SHP77 treated with DMSO at 0.1 percent for 48 hours (cell line): ENCODE measurements at regions not wholly inside any gene's neighbourhood (a gene's known extent, or its start where the extent isn't known, plus 50 kb on each side); places are given as distances from the start of the nearest gene placed in this dataset.
"Not testable (repeated sequence)": the region's sequence is repeated elsewhere in the genome, so short reads cannot be mapped to it uniquely, and the experiment has no call there.

Source experiments
- DNase-seq: peaks from one replicate; lab custom pipeline; 2025; lab: John Stamatoyannopoulos, UW

DNA sequence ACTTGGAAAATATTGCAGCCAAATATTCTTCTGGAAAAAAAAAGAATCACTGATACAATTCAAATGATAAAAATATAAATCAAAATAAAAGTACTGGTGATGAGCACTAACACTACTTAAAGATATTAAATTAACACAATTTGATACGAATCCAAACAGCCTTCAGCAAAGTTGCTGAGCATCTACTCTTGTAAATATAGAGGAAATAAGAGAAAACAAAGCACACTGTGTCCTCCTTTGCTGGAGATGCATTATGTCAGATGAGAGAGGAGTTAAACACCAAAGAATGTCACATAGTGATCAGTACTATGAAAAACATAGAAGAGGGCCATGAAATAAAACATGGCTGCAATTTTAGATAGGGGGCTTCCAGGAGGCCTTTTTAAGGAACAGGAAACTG, 177.4 kb upstream of the RNPC3 start:
- no peak for DNase-seq

DNA sequence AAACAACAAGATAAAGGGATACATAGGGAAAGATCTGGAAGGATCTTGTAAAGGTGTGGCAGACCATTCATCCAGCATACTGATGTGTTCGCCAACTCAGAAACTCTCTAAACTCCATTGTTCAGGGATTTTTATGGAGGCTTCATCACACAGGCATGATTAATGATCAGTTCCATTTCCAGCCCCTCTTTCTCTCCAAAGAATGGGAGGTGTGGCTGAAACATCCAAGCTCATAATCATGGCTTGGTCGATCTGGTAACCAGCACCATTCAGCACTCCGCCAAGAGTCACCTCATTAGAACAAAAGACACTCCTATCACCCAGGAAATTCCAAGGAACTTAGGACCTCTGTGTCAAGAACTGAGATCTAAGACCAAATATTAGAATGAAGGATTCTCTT, 180.6 kb upstream of the RNPC3 start:
- DNase-seq: no peak

DNA sequence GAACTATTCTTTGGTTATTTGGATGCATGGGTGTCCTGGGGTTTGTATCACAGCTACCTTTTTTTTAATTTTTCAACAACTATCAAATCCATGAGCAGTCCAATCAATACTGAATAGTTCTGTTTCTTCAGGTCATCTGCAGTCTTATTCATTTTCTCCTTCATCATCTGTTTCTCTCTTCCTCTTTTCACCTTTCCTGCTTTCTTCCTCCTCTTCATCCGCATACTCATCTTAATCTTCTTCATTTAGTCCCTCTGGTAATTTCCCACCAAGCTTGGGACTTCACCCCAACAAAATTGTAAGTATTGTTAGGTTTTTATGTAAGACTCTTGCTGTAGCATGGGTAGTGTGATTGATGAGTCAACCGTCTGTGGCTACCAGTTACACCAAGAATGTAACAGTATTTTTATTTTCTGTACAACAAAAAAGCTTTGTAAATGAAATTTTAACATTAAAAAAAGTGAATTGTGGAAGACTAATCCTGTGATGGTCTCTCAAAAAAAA, 184.1 kb upstream of the RNPC3 start:
- no peak for DNase-seq

DNA sequence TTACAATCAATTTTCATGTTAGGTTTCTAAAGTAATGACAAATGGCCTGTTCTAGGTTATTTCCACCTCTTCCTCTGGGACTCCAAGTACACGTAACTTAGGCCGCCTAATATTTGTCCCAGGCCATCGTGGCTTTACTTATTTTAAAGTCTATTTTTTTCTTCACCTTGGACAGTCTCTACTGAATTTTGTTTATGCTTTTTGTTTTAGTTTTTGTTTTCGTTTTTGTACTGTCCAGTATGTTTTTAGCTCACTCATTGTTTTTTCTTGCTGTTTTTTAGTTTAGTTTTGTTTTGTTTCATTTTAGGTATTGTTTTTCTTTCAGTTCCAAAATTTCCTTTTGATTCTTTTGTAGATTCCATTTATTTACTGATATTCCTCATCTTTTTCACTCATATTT, 187.7 kb upstream of the RNPC3 start:
- DNase-seq: no peak

DNA sequence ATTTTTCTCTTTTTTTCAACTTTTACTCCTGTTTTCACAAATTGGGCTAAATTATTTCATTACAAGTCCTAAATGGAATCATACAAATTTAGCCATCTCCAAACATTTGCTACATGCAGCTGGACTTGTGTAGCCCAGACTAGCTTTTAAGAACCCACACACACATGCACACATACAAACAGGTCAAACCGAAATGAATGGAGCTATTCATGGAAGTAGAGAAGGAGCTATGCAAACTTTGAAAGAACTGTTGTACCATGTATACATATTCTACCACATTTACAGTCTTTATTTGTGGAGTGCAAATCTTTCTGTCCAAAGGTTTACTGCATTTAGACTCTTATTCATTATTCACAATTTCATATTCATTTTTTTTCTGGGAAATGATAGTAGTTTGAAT, 189.1 kb upstream of the RNPC3 start:
- no peak for DNase-seq

DNA sequence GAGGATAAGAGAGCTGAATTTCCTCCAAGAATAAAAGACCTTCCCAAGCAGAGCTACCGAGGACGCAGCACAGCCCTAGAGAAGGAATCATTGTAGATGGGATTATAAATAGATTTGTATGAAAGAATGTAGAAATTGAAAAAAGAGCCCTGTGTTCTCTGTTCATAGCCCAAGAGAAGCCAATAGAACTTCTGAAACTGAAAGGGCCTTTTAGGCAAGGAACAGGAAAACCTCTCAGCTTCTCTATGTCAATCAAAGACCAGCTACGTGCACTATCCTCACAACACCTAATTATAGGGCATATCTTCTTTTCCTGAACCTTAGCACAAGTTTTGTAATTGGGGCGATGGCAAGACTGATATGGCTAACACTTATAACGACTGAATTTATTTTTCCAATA, 192.4 kb upstream of the RNPC3 start:
- DNase-seq: no peak

DNA sequence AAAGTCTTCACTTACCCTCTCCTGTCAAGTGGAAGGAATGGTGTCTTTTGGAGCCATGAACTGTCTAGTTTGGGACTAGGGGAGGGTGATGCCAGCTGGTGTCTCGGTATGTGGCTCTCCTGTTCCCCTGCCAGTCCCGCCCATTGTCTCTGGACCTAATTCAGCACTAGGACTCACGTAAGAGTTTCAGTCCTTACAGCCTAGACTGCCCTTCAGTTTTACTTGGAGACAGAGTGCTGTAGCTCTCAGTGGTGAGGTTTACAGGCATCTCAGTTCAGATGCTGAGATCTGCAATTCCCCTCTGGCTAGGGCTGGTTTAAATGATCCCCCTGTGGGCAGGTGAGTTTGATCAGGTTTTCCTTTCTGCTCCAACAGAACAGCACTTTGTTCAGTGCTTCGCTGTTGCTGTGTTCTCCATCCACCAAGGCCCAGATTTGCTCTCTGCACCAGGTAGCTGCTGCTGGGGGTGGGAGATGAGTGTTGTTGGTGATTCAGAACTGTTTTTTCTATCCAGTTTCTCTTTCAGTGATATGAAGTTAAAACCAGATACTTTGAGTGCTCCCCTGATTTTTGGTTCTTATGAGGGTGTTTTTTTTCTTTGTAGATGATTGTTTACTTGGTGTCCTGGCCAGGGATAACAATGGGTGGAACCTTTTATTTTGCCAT, 198.3 kb upstream of the RNPC3 start:
- DNase-seq: no peak

DNA sequence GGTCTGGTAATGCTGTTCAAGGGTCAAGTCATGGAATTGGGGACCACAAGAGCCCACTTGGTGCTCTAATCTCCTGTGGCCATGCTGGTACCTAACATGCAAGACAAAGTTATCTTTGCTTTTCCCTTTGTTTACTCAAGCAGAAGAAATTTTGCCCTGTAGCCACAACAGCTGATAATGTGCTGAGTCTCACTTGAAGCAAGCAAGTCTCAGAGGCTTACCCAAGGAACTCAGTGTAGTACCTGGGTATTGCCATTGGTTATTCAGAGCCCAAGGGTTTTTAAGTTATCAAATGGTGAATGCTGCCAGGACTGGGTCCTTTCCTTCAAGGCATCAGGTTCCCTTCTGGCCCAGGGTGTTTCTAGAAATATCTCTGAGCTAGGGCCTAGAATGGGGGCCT, 198.9 kb upstream of the RNPC3 start:
- DNase-seq: no peak

DNA sequence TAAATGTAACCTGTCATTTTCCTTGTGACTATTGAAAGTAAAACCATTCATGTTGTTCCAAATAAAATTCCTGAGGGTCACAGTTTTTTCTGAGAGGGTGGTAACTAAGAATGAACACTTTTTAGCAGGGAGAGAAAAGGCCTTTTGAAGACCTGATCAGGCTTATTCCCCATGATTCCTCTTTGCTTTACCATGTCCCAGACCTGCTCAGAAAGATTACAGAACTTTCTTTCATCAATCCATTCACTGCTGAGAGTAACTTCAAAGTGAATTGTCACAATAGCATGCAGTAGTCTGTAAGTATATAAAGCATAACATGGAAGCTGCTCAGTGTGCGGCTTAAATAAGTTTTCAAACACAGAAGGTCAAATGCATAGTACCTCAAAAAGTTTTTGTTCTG, 201.5 kb upstream of the COL11A1 start:
- DNase-seq: no peak

DNA sequence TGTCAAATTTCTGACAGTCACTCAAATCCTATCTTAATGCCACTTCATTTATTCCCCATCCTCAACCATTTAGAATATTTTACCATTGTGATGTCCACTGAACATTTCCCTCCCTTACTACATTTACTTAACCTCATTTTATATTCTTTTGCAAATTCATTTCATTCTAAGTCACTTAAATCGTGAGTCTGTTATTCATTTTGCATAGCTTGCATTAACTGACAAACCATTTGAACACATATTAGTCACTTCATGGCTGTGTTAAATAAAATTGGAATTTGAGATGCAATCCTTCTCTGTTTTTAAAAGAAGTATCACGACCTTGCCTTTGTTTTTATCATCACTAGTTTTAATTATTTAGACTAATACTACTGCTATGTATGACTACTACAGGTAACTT, 199.4 kb upstream of the COL11A1 start:
- no peak for DNase-seq

DNA sequence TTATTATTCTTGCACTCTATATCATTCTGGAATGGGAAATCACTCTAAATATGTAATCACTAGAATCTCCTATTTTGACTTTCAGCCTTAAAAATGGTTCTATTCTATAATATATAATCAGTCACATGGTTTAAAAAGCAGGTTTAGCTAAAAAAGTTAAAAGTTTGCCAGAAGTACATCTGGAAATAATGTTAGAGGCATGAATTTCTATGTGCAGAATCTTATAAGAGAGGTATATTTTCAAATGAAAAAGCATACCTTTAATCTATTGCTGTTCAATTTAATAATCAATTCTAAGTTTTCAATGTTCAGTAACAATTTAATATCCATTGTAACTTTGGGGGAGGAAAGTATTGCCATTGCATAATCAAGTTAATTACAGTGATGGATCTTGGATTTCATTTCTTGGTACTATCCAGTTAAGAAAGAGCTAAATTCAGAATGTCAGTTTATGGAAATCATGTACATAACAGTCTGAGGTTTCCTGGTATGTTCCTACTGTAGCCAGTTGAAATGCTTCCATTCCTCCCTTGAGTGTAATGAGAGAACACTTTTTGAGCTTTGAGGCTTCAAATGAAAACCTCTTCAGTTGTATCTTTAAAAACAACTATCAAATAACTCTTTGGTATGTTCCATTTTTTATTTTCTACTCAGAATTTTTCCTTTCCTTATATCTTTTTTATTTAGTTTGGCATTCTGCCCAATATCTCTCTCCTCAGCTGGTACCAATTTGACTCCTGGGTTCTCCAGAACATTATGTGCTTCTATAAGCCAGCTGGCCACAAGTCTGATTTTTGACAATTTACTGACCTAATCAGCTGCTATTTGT, 175.7 kb upstream of the COL11A1 start:
- no peak for DNase-seq

DNA sequence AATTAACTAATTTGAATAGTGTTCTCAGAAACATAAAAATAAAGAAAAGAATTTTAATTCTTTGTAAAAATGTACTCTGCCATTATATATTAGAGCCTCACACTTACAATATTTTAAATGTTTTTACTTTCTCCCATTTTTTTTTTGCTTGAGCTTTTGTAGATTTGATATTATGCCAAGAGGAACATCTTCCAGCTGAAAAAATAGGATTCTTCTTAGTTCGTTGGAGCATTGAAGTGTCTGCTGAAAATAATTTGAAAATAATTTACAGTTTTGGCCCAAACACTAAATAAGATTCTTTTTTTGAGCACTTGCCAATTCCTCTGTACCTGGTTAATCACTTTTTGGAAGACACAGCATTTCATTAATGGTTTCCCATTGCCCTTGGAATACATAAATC, 175.0 kb upstream of the COL11A1 start:
- no peak for DNase-seq

DNA sequence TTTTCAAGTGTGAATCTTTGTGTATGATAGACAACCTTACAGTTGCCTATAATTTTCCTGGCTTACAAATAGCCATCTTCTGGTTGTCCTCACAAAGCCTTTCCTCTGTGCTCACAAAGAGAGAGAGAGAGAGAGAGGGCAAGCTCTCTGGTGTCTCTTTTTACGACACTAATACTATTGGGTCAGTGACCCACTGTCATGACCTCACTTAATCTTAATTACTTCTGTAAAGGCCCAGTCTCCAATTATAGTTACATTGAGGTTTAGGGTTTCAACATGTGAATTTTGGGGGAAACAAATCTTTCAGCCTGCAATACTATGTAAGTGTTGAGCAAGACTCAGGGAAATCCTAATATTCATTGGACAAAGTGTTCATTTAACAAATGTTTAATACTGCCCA, 167.4 kb upstream of the COL11A1 start:
- no peak for DNase-seq

DNA sequence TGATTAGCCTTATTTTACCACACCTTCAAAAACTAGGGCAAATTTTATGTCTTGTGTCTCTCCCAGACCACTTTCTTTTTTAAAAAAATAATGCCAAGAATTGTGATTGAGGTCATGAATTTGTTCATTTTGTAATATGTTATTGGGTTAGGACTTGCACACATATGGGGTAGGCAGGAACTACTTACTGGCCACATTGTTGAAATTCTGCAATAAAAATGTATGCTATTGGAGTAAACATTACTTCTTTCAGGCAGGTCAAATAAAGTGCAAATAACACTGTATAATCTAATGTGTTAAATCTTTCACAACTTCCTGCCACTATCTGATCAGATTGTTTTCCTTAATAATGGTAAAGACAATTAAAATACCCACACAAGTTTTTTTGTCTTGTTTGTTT, 166.6 kb upstream of the COL11A1 start:
- no peak for DNase-seq

DNA sequence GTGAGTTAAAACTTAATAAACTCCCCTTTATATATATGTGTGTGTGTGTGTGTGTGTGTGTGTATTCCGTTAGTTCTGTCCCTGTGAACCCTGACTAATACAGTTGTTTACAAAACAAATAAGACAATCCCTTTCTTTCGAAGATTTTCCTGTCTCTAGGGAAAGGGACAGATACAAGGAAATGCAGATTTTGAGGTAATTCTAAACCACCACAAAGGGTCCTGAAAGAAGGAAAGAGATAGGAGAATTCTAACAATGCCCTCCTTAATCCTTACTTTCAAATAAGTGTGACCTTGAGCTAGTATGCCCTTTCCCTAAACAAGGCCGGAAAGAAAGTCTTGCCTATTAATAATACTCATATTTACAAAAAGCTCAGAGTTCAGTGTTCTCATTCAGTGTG, 164.8 kb upstream of the COL11A1 start:
- DNase-seq: no peak

DNA sequence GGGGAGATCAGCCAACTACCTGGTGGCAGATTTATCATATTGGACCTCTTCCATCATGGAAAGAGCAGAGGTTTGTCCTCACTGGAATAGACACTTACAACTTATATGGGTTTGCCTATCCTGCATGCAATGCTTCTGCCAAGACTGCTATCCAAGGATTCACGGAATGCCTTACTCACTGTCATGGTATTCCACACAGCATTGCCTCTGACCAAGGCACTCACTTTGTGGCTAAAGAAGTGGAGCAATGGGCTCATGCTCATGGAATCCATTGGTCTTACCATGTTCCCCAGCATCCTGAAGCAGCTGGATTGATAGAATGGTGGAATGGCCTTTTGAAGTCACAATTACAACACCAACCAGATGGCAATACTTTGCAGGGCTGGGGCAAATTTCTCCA, 163.1 kb upstream of the COL11A1 start:
- DNase-seq: not testable (repeated sequence)

DNA sequence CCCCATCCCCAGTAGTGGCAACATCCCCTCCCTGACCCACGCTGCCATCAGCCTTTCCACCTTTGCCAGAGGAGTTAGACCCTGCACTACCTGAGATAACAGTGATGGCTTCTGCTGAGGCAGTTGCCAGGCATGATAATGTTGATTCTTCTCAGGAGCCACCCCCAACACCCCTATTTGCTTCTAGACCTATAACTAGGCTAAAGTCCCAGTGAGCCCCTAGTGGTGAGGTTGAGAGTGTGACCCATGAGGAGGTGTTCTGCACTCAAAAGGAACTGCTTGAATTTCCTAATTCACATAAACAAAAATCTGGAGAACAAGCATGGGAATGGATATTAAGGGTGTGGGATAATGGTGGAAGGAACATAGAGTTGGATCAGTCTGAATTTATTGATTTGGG, 159.6 kb upstream of the COL11A1 start:
- no peak for DNase-seq

DNA sequence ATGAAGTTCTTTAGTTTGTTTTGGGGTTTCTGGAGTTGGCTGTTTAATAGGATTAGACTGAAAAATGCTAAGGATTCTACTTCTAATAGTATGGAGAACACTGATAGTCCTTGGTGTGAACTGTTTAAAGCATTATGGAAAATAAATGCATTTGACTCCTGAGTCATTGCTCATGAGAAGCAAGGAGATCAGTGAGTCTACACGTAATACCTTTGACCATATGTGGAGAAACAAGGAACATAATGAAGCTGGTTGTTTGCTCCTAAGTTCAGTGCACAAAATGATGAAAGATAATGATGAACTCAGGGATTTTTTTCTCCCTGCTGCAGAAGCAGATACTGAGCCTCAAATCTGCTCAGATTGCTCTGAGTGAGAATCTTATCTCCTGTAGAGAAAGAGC, 158.9 kb upstream of the COL11A1 start:
- no peak for DNase-seq

DNA sequence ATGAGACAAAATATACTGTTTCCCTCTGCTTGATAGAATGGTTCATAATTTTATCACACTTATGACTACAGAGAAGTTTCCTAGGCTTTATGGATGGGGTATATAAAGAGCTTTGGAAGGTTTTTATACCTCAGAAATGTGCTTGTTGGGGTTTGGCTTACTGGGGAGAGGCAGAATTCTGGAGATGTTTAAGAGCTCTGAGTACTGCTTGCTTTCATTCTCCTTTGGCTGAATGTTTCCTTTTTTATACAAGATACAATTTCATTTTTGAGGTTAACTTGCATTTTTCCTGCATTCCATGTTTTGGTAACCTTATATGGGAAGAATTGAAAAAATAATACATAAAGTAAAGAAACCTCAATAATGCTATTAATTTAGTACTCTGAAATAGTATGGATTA, 157.7 kb upstream of the COL11A1 start:
- DNase-seq: no peak

DNA sequence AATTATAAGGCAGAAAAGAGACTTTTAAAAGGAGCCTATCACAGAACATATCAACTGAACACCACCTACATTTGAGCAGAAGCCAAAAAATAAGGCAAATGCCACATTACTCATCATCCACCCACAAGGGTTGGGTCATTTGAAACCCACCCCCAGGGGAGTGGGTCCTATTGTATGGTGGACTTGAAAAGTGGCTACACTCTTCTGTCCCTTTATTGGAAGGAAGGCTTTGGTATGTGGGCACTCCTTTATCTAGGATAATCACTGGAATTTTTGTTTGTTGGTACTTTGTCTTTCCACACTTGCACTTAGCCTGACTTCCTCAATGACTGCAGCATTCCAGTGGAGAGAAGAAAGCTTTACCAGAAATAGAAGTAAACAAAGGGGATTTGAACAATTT, 157.2 kb upstream of the COL11A1 start:
- DNase-seq: no peak

DNA sequence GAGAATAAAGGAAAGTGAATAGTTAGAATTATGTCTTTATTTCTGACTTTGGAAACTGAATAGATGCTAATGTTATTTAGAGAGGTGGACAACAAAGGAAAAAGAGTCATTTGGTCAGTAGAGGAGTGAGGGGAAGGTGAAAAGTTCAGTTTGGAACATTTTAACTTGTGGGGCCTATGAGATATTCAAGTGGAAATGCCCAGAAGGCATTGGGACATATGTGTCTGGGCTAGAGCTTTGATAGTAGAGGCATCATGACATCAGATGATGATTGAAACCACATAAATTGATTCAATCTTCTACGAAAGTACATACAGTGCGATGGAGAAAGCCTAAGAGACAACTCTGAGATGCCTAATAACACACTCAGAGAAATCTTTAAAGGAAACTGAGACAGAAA, 151.7 kb upstream of the COL11A1 start:
- DNase-seq: no peak

DNA sequence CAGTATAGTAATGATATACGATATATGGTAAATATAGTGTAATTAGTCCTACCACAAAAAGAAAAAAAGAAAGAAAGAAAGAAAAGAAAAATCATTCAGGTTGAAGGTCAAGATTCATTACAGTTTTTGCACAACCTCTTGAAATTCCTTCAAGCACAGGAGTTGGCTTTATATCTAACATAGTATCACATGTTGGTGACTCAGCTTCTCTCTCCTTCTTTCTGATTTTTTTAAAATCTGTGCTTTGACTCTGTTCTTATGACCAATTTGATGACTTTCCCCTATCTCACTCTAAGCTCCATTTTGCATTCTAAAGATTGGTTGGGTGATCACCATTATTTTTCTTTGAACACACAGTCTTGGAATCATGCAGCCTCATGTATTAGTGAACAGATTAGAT, 148.2 kb upstream of the COL11A1 start:
- no peak for DNase-seq

DNA sequence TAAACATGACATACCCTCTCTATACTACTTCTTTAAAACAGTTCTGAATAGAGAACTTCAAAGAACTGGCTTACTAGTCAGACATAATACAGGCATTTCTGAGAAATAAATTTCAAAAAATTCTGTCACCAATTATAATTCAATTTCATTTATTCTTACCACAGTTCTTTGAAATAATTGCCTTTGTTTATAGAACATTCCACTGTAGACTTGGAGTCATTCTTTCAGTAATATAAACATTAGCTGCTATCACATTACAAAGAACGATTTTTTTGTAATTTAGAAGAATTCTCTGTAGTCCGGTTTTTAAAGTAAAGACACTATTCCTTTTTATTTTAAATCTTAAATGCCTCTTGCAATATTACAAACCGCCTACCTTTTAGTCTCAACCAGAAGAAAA, 146.4 kb upstream of the COL11A1 start:
- DNase-seq: no peak

DNA sequence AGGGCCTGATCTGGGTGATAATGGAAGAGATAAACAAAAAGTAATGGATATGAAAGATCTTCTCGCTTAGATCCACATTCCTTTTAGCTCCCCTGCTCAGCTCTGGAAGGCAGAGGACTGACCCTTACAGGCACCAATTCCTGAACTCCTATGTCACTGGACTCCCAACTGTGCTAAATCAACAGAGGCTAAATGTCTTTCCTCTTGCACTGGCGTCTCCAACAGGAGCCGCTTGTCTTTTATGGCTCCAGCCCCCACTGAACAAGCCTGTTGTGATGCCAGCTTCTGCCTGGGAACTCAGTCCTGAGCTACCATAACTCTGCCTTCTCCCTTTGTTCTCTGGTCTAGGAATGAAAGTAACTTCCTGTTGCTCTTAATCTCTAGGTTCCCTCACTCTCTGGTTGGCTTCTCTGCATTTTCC, 142.1 kb upstream of the COL11A1 start:
- no peak for DNase-seq
